OCI-LY1 (cell line): ENCODE measurements at regions not wholly inside any gene's neighbourhood (a gene's known extent, or its start where the extent isn't known, plus 50 kb on each side); places are given as distances from the start of the nearest gene placed in this dataset.

ENCODE experiments used
- H2AFZ ChIP-seq: fragments of 200-600 bp; sonication (generic), shearing (Covaris generic); 2 replicates; pipeline ENCODE4 v1.6.0; 2014; ENCODE audit warnings: antibody characterized with exemption, mild to moderate bottlenecking, low read length
- H3F3A ChIP-seq: fragments of 200-600 bp; sonication (generic), shearing (Covaris generic); 2 replicates; pipeline ENCODE4 v1.6.0; 2014; ENCODE audit warnings: mild to moderate bottlenecking, antibody characterized with exemption, low read length, moderate library complexity; ENCODE audit not compliant: insufficient read depth
- H3K27ac ChIP-seq: fragments of 200-600 bp; sonication (generic); 2 replicates; pipeline ENCODE4 v1.5.1; 2014; ENCODE audit warnings: low read length, mixed run types, mild to moderate bottlenecking, low read depth; ENCODE audit not compliant: poor library complexity, severe bottlenecking
- H3K27me3 ChIP-seq: fragments of 200-600 bp; sonication (generic); 2 replicates; pipeline ENCODE4 v1.6.0; 2014; ENCODE audit warnings: antibody characterized with exemption, mild to moderate bottlenecking, low read length, moderate library complexity; ENCODE audit not compliant: insufficient read depth
- H3K36me3 ChIP-seq: fragments of 200-600 bp; sonication (generic); 2 replicates; pipeline ENCODE4 v1.6.1; 2014; ENCODE audit warnings: mild to moderate bottlenecking, antibody characterized with exemption, low read length, moderate library complexity, mixed read lengths; ENCODE audit not compliant: insufficient read depth
- H3K4me1 ChIP-seq: fragments of 200-600 bp; sonication (generic); 2 replicates; pipeline ENCODE4 v1.5.1; 2014; ENCODE audit warnings: mild to moderate bottlenecking, low read length, moderate library complexity; ENCODE audit not compliant: insufficient read depth, severe bottlenecking
- H3K4me2 ChIP-seq: fragments of 200-600 bp; sonication (generic), shearing (Covaris generic); 2 replicates; pipeline ENCODE4 v1.6.1; 2014; ENCODE audit warnings: low read length
- H3K4me3 ChIP-seq: fragments of 200-600 bp; sonication (generic); 2 replicates; pipeline ENCODE4 v1.5.1; 2014; ENCODE audit warnings: low read length, low read depth, mild to moderate bottlenecking, mixed read lengths; ENCODE audit not compliant: poor library complexity, severe bottlenecking
- H3K79me2 ChIP-seq: fragments of 200-600 bp; shearing (Covaris generic); 2 replicates; pipeline ENCODE4 v1.6.1; 2016; ENCODE audit warnings: mixed run types, low read length, mixed read lengths; ENCODE audit not compliant: insufficient read depth
- H3K9ac ChIP-seq: fragments of 200-600 bp; sonication (generic), shearing (Covaris generic); 2 replicates; pipeline ENCODE4 v1.6.1; 2014; ENCODE audit warnings: mild to moderate bottlenecking, low read length, mixed read lengths
- H3K9me2 ChIP-seq: fragments of 200-600 bp; sonication (generic), shearing (Covaris generic); 2 replicates; pipeline ENCODE4 v1.6.1; 2014; ENCODE audit warnings: low read depth, mild to moderate bottlenecking, low read length, mixed read lengths
- H3K9me3 ChIP-seq: fragments of 200-600 bp; shearing (Covaris generic); 2 replicates; pipeline ENCODE4 v1.6.1; 2014; ENCODE audit warnings: low read length, mixed read lengths
- H4K20me1 ChIP-seq: fragments of 200-600 bp; sonication (generic), shearing (Covaris generic); 2 replicates; pipeline ENCODE4 v1.6.0; 2016; ENCODE audit warnings: mild to moderate bottlenecking, low read length; ENCODE audit not compliant: insufficient read depth
- EZH2 ChIP-seq: fragments of 200-600 bp; sonication (generic), shearing (Covaris generic); IDR thresholded peaks from 2 replicates; pipeline ENCODE4 v1.8.0; 2017; ENCODE audit warnings: borderline replicate concordance, mixed run types, mild to moderate bottlenecking, antibody characterized with exemption, low read length, moderate library complexity, mixed read lengths
- TF ChIP-seq, protein P1 (sequence below): fragments of 200-600 bp; sonication (generic), shearing (Covaris generic); IDR thresholded peaks from 2 replicates; pipeline ENCODE4 v1.5.1; 2017; ENCODE audit warnings: mild to moderate bottlenecking, antibody characterized with exemption, low read length, moderate library complexity, mixed read lengths

DNA sequence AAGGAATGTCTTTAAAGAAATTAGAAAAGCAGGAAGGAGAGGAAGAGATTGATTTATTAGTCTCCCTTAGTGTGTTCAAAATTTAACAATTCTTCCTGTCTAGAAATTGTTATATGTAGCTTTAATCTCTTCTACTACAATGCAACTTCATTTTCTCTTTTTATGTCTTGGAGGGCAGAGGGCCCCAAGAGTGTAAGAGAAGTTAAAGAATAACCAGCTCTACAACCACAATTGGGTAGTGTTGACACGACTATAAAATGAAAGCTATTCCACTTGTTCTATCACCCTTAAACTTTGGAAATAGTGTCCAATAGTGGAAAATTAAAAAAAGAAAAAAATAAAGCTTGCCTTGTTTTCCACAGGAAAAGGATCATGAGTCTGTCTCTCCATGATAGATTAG lies 82.6 kb upstream of the DPYD start:
- Histone ChIP-seq H3K27ac (no peak overlapping the region), H3K9me2 (no peaks in the 10 kb centered on the region), H3K4me1 (no peaks in the 10 kb centered on the region), H3K4me2 (no peak overlapping the region), H2AFZ (no peak overlapping the region), H3K9ac (no peak overlapping the region), H3K4me3 (no peak overlapping the region), H4K20me1 (no peaks in the 10 kb centered on the region), H3K36me3 (no peaks in the 10 kb centered on the region), H3F3A (no peaks in the 10 kb centered on the region), H3K79me2 (no peaks in the 10 kb centered on the region), H3K27me3 (no peaks in the 10 kb centered on the region), H3K9me3 (no peaks in the 10 kb centered on the region)
- TF ChIP-seq, protein P1, sequence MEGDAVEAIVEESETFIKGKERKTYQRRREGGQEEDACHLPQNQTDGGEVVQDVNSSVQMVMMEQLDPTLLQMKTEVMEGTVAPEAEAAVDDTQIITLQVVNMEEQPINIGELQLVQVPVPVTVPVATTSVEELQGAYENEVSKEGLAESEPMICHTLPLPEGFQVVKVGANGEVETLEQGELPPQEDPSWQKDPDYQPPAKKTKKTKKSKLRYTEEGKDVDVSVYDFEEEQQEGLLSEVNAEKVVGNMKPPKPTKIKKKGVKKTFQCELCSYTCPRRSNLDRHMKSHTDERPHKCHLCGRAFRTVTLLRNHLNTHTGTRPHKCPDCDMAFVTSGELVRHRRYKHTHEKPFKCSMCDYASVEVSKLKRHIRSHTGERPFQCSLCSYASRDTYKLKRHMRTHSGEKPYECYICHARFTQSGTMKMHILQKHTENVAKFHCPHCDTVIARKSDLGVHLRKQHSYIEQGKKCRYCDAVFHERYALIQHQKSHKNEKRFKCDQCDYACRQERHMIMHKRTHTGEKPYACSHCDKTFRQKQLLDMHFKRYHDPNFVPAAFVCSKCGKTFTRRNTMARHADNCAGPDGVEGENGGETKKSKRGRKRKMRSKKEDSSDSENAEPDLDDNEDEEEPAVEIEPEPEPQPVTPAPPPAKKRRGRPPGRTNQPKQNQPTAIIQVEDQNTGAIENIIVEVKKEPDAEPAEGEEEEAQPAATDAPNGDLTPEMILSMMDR: no peak
- no peak for TF ChIP-seq EZH2

DNA sequence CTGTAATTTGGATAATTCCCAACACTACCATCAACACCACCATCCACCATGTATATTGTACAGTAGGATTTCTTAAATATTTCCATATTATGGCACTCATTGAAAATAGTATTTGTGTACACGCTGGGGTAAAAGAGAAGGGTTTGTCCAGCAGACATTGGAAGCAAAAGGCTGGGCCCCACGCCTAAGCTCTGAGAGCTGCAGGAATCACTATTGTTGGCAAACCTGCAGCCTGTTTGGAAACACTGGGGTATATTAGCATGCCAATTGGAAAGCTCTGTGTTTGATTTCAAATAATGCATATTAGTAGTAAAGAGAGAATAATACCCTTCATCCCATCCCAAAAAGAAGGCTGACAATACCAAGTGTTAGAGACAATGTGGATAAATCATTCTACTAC lies 81.5 kb upstream of the DPYD start:
- H3K27ac ChIP-seq: no peak overlapping the region
- H3K4me3 ChIP-seq: no peak overlapping the region
- TF ChIP-seq EZH2: no peak
- TF ChIP-seq, protein P1: no peak
- H3K9ac ChIP-seq: no peak overlapping the region
- H3K9me2 ChIP-seq: no peaks in the 10 kb centered on the region
- H3K27me3 ChIP-seq: no peaks in the 10 kb centered on the region
- H4K20me1 ChIP-seq: no peaks in the 10 kb centered on the region
- no peak overlapping the region for H3K4me2 ChIP-seq
- no peaks in the 10 kb centered on the region for H3K4me1 ChIP-seq
- no peaks in the 10 kb centered on the region for H3K9me3 ChIP-seq
- no peak overlapping the region for H2AFZ ChIP-seq
- H3K79me2 ChIP-seq: no peaks in the 10 kb centered on the region
- no peaks in the 10 kb centered on the region for H3K36me3 ChIP-seq
- H3F3A ChIP-seq: no peaks in the 10 kb centered on the region

DNA sequence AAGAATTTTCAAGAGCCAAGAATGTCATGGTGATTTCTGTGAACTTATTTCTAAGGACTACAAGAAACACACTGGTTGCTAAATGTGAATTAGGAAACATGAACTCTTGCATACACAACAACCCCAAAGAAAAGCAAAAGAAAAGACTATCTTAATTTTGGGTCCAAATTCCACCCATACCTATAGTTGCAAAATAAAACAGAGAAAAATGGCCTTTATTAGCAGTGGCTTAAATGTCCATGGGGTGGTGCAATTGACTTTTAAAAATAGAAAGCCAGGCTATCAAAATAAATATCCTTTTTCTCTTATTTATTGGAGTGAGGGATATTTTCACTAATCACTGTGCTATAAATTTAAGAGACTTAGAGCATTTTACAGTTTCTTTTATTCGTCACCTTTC lies 80.9 kb upstream of the DPYD start:
- H3K27me3 ChIP-seq: no peaks in the 10 kb centered on the region
- H2AFZ ChIP-seq: no peak overlapping the region
- H3K79me2 ChIP-seq: no peaks in the 10 kb centered on the region
- H3K4me1 ChIP-seq: no peaks in the 10 kb centered on the region
- no peaks in the 10 kb centered on the region for H3K9me2 ChIP-seq
- no peak overlapping the region for H3K9ac ChIP-seq
- H4K20me1 ChIP-seq: no peaks in the 10 kb centered on the region
- TF ChIP-seq, protein P1: no peak
- TF ChIP-seq EZH2: no peak
- no peaks in the 10 kb centered on the region for H3K36me3 ChIP-seq
- H3K4me3 ChIP-seq: no peak overlapping the region
- H3K9me3 ChIP-seq: no peaks in the 10 kb centered on the region
- no peaks in the 10 kb centered on the region for H3F3A ChIP-seq
- H3K27ac ChIP-seq: no peak overlapping the region
- no peak overlapping the region for H3K4me2 ChIP-seq
